HG03095 (cell line): ENCODE measurements at regions not wholly inside any gene's neighbourhood (a gene's known extent, or its start where the extent isn't known, plus 50 kb on each side); places are given as distances from the start of the nearest gene placed in this dataset.

Experiments
- ATAC-seq: cut with Tn5 transposase; IDR thresholded peaks from one replicate; pipeline ENCODE4 v1.9.1; 2021; ENCODE audit warnings: moderate library complexity; ENCODE audit not compliant: unreplicated experiment

GRCh38 chr14:98960617-98961013 is 311.4 kb downstream of the BCL11B start:
- no peak for ATAC-seq

DNA sequence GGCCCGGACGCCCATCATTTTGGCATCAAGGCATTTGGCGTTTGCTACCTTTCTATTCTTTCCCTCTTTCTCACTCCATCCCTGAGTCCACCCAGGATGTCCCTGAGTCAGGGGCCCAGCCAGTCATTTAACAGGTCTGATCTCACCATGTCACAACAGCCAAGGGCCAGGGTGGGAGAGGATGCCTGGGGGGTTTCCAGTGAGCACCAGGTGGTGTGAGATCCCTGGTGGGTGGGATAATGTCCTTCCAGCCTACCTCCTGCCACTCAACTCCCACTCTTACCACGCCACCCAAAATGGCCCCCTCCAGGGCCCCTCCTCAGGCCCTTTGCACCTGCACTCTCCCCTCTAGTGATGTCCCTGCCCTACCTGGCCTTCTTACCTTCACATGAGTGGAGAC is 310.8 kb downstream of the BCL11B start:
- ATAC-seq, result no peak

- no peak for ATAC-seq
Observed at GRCh38 chr14:98962118-98962517, 309.9 kb downstream of the BCL11B start.

GRCh38 chr14:98963610-98964009 is 308.4 kb downstream of the BCL11B start:
- ATAC-seq, result no peak

GRCh38 chr14:98964171-98964570 is 307.8 kb downstream of the BCL11B start:
- no peak for ATAC-seq

GRCh38 chr14:98965076-98965475 is 306.9 kb downstream of the BCL11B start:
- ATAC-seq, result no peak

- ATAC-seq, result no peak
Observed at GRCh38 chr14:98966016-98966415, 306.0 kb downstream of the BCL11B start.

- ATAC-seq, result no peak
Observed at GRCh38 chr14:98966475-98967162, 305.4 kb downstream of the BCL11B start.

DNA sequence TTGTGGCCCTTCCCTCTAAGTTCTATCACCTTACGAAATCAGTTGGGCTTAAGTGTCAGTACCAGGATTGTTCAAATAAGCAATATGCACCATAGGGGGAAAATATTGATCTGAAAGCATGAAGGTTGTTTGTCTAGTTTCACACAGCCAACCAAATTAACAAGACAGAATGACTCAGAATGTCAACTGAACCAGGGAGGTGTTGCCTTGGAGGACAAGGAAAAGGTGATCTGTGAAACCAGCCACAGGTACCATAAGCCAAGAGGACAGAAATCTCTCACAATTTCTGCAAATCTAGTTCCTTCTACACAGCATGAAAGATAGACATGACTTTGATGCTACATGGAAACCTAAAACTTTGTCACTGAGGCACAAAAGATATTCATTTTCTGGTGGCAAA is 297.9 kb downstream of the BCL11B start:
- no peak for ATAC-seq

- no peak for ATAC-seq
Observed at GRCh38 chr14:98976271-98976670, 295.7 kb downstream of the BCL11B start.

DNA sequence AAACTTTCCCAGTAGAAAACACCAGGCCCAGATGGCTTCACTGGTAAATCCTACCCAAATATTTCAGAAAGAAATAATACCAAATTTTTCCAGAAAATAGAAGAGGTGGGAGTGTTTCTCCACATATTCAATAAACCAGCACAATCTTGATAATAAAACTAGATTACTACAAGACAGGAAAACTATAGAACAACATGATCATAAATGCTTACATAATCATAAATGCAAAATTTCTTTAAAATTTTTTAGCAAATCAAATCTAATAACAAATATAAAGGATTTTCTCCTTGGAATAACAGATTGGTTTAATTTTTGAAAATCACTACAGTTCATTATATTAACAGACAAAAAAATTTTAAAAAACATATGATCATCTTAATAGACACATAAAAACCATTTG is 294.5 kb downstream of the BCL11B start:
- no peak for ATAC-seq

DNA sequence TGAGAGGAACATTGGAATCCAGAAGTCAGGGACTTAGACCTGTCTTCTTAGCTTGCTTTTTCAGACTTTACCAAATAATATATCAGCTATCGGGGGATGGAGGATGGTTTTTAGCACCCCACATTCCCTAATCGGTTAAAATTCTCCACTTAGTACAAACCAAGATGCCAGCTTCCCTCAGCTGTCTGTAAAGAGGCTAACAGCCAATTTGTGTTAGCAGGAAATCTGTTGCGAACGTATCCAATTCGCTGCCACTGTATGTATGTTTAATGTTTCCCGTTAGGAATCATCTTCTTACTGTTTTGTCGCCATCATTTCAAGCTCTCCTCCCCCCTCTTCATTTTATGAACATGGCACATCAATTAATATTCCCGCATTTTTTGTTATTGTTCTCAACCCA is 289.0 kb downstream of the BCL11B start:
- ATAC-seq, result no peak

GRCh38 chr14:98984027-98984718 is 287.8 kb downstream of the BCL11B start:
- no peak for ATAC-seq

DNA sequence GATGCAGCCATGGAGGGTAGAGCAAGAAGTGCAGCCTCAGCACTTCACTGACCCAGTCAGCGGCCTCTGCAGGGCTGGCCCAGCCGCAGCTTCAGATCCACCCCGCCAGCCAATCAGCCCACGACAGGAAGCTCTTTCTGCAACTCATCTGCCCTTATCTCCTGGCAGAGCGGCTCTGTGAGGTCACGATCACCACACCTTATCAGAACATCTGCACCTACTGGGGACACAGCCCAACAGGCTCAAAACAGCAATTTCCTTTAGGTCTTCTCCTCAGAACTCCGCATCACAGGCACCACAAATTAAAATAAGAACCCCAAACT is 287.3 kb downstream of the BCL11B start:
- ATAC-seq, result no peak

GRCh38 chr14:98993818-98994217 is 278.2 kb downstream of the BCL11B start:
- ATAC-seq, result no peak

DNA sequence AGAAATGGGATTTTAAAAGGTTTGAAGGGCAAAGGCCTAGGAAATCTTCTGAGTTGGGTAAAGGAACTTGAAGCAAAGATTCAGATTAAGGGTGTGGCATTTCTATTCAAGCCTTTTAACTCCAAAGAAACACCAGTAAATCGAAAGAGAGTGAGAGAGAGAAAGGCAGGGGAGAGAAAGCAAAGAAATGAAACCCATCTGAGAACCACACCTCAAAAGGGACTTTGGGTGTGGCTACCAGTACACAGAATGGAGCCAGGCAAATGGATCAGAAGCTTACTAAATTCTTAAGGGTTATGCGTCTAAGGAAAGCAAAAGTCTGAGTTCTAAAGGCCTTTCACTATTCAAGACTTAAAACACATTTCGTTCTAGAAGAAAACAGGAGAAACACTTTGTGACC is 277.4 kb downstream of the BCL11B start:
- ATAC-seq, result no peak

- ATAC-seq, result no peak
Observed at GRCh38 chr14:98997526-98998205, 274.3 kb downstream of the BCL11B start.

DNA sequence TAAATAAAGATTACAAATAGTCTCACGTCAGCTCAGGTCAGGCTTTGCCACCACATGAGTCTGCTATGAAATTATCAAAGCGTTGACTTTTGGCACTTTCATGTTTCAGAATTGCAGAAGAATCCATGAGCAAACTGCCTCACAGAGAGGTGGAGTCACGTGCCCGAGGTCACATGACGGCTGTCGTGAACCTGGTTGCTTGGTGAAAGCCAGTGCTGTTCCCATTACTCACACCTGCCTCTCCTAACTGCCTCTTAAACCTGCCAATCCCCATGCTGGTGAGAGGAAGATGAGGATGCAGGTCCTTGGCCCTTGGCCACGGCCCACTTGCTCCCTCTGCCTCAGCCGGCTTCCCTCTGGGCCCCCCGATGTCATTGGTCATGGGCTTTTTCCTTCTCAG is 272.7 kb downstream of the BCL11B start:
- no peak for ATAC-seq

DNA sequence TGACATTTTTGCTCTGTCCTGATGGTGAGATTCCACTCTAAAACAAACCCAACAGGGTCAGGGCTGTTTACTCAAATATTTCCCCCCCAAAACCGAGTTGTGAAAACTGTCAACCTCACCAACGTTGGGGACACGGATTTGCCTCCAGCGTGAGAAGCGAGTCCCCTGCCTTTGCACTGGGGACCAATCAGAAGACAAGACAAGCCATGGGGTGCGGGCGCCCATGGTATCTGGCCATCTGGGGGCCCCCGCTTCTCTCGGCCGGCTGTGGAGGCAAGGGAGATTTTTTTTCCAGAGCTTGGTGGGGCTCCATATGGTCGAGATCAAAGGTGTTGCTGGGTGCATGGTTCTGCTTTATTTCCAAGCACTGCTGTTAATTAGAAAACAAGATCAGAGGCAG is 272.1 kb downstream of the BCL11B start:
- no peak for ATAC-seq

GRCh38 chr14:99001241-99001640 is 270.8 kb downstream of the BCL11B start:
- no peak for ATAC-seq

DNA sequence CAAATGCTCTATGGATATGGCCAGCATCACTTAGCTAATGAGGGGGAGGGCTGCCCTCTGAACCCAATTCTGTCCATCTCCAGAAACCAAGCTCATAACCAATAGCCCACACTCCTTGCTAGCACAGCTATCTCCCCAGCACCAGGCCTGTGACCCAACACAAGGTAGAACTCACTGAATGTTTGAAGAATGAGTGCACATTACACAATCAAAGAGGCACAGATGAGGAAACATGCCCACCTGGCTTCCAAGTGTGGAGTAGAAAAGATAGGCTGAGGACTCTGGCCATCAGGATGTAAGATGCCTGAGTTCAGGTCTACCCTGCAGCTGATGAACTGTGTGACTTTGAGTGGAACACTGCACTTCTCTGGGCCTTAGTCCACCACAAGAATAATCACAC is 268.4 kb downstream of the BCL11B start:
- no peak for ATAC-seq

DNA sequence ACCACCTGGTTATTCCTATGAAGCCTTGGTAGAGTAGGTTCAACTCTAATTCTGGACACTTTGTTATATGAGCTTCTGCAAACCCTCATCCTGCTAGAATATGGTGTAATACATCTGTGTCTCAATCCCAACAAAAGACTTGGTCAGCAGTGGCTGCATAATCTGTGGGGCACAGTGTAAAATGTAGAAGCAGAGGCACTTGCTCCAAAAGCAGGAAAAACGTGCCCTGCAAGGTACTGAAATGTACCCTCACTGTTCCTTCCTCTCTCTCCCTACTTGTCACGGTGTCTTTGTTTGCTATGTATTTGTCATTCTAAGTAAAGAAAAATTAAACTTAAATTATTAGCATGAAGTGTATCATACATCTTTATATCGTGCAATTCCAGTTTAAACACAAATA is 267.9 kb downstream of the BCL11B start:
- ATAC-seq, result no peak
